ENCODE measurements at regions not wholly inside any gene's neighbourhood (a gene's known extent, or its start where the extent isn't known, plus 50 kb on each side); places are given as distances from the start of the nearest gene placed in this dataset.

- no peak for TF ChIP-seq USF1 (IDR thresholded peaks at IDR 0.05)
- no peak for TF ChIP-seq CREB1 (IDR thresholded peaks at IDR 0.05; ENCODE audit: low read depth)
- TF ChIP-seq TCF12 (IDR thresholded peaks at IDR 0.05; ENCODE audit: low read depth), result no peak
These were observed 110.3 kb upstream of the RBMS1 start for GRCh38 chr2:160603771-160604510.

Measured in Ishikawa (cell line).